Endodermal cell (in vitro differentiated cells): ENCODE measurements at regions not wholly inside any gene's neighbourhood (a gene's known extent, or its start where the extent isn't known, plus 50 kb on each side); places are given as distances from the start of the nearest gene placed in this dataset.

Experiments
- DNase-seq: peaks from one replicate; pipeline ENCODE4 v3.0.0-alpha.2; 2017
- H3K27ac ChIP-seq: 2 replicates; pipeline ENCODE4 v1.5.1; 2013; ENCODE audit warnings: mild to moderate bottlenecking, low read depth, low read length, moderate library complexity
- H3K27me3 ChIP-seq: 2 replicates; pipeline ENCODE4 v1.6.1; 2013; ENCODE audit warnings: mild to moderate bottlenecking, low read length, moderate library complexity; ENCODE audit not compliant: insufficient read depth, control insufficient read depth, poor library complexity, severe bottlenecking
- H3K36me3 ChIP-seq: 2 replicates; pipeline ENCODE4 v1.7.0; 2013; ENCODE audit warnings: mild to moderate bottlenecking, low read length, moderate library complexity; ENCODE audit not compliant: control insufficient read depth, insufficient read depth
- H3K4me1 ChIP-seq: one replicate; pipeline ENCODE4 v1.7.0; 2013; ENCODE audit warnings: low read length; ENCODE audit not compliant: control insufficient read depth, insufficient read depth
- H3K4me3 ChIP-seq: 2 replicates; pipeline ENCODE4 v1.5.1; 2013; ENCODE audit warnings: mild to moderate bottlenecking, low read length, moderate library complexity
- H3K9ac ChIP-seq: 2 replicates; pipeline ENCODE4 v1.6.1; 2013; ENCODE audit warnings: mild to moderate bottlenecking, low read length, moderate library complexity; ENCODE audit not compliant: poor library complexity, severe bottlenecking; ENCODE audit errors: extremely low read depth
- H3K9me3 ChIP-seq: 2 replicates; pipeline ENCODE4 v1.6.1; 2013; ENCODE audit warnings: mild to moderate bottlenecking, low read length, moderate library complexity; ENCODE audit not compliant: control insufficient read depth
- H3K27ac Mint-ChIP-seq: 2 replicates; pipeline ENCODE4 v1.8.0; 2020; ENCODE audit warnings: mixed read lengths
- H3K27me3 Mint-ChIP-seq: 2 replicates; pipeline ENCODE4 v1.8.0; 2021; ENCODE audit warnings: mild to moderate bottlenecking, mixed read lengths; ENCODE audit not compliant: insufficient read depth
- H3K36me3 Mint-ChIP-seq: 2 replicates; pipeline ENCODE4 v1.8.0; 2020; ENCODE audit warnings: low read depth, mixed read lengths
- H3K4me1 Mint-ChIP-seq: 2 replicates; pipeline ENCODE4 v1.8.0; 2020; ENCODE audit warnings: mixed read lengths
- H3K4me3 Mint-ChIP-seq: 2 replicates; pipeline ENCODE4 v1.8.0; 2020; ENCODE audit warnings: mild to moderate bottlenecking, moderate library complexity, mixed read lengths
- H3K9me3 Mint-ChIP-seq: 2 replicates; pipeline ENCODE4 v1.8.0; 2020; ENCODE audit warnings: mild to moderate bottlenecking, mixed read lengths
- CTCF ChIP-seq: fragments of 200-600 bp; sonication (generic); conservative IDR thresholded peaks from 2 replicates; pipeline ENCODE4 v1.5.0; 2021; ENCODE audit warnings: antibody characterized with exemption, mild to moderate bottlenecking
- WGBS, 2 experiments: methylation state at CpG; one replicate each; pipeline versions ENCODE4 v1.1.5 to v1.1.7; 2013; ENCODE audit warnings: missing lambda C conversion rate in 2 of 2, mixed read lengths in 1 of 2; ENCODE audit not compliant: insufficient coverage in 1 of 2, insufficient read length in 1 of 2; 5-methylcytosine and 5-hydroxymethylcytosine counted together

- Mint-ChIP-seq H3K36me3 (no peaks in the 10 kb centered on the region), H3K4me3 (no peak overlapping the region), H3K27ac (no peak overlapping the region), H3K4me1 (no peaks in the 10 kb centered on the region), H3K27me3 (no peaks in the 10 kb centered on the region), H3K9me3 (peaks cover 11% of the 10 kb centered on the region)
- 93% methylated on average over 2 of the region's 2 CpGs; no CpG with 5 or more reads in 1 of the 2 experiments for WGBS, 2 experiments
- Histone ChIP-seq H3K4me1 (no peaks in the 10 kb centered on the region), H3K9me3 (no peaks in the 10 kb centered on the region), H3K36me3 (no peaks in the 10 kb centered on the region), H3K4me3 (no peak overlapping the region), H3K27ac (no peak overlapping the region), H3K9ac (no peak overlapping the region), H3K27me3 (no peaks in the 10 kb centered on the region)
- no peak for DNase-seq
- TF ChIP-seq CTCF: no peak
Measured at GRCh38 chr4:123995936-123996335, 599.3 kb downstream of the SPRY1 start.

GRCh38 chr4:123996718-123997510 lies 600.3 kb downstream of the SPRY1 start:
- Mint-ChIP-seq H3K27ac (no peak overlapping the region), H3K4me1 (no peaks in the 10 kb centered on the region), H3K27me3 (no peaks in the 10 kb centered on the region), H3K36me3 (no peaks in the 10 kb centered on the region), H3K4me3 (no peak overlapping the region), H3K9me3 (peaks cover 8% of the 10 kb centered on the region)
- Histone ChIP-seq H3K27me3 (no peaks in the 10 kb centered on the region), H3K36me3 (no peaks in the 10 kb centered on the region), H3K9ac (no peak overlapping the region), H3K4me3 (no peak overlapping the region), H3K9me3 (no peaks in the 10 kb centered on the region), H3K27ac (peak overlapping the region; percentile 84), H3K4me1 (no peaks in the 10 kb centered on the region)
- DNase-seq: no peak
- 75 to 87% methylated on average over 2 to 3 of the region's 3 CpGs for WGBS, 2 experiments
- no peak for TF ChIP-seq CTCF

- Mint-ChIP-seq H3K27me3 (no peaks in the 10 kb centered on the region), H3K27ac (no peak overlapping the region), H3K9me3 (no peaks in the 10 kb centered on the region), H3K36me3 (no peaks in the 10 kb centered on the region), H3K4me1 (no peaks in the 10 kb centered on the region), H3K4me3 (no peak overlapping the region)
- Histone ChIP-seq H3K4me1 (no peaks in the 10 kb centered on the region), H3K9ac (no peak overlapping the region), H3K27ac (peak overlapping the region; percentile 84), H3K27me3 (no peaks in the 10 kb centered on the region), H3K36me3 (no peaks in the 10 kb centered on the region), H3K4me3 (no peak overlapping the region), H3K9me3 (no peaks in the 10 kb centered on the region)
- no peak for TF ChIP-seq CTCF
- 89 to 100% methylated on average over 1 of the region's 1 CpG for WGBS, 2 experiments
- no peak for DNase-seq
Measured at GRCh38 chr4:123997776-123998449, 601.3 kb downstream of the SPRY1 start.
